Uterus (tissue), 2 donors: ENCODE measurements at regions not wholly inside any gene's neighbourhood (a gene's known extent, or its start where the extent isn't known, plus 50 kb on each side); places are given as distances from the start of the nearest gene placed in this dataset.

Source experiments
- CTCF ChIP-seq, 4 experiments: fragments of 200-600 bp in 2 of 4; fragments of 450-650 bp in 2 of 4; sonication (generic) in 2 of 4; IDR thresholded peaks; one replicate each; pipeline ENCODE4 v1.5.1; 2016 to 2019; ENCODE audit warnings: antibody characterized with exemption in 4 of 4, mild to moderate bottlenecking in 2 of 4, moderate library complexity in 1 of 4
- POLR2A ChIP-seq, 2 donors: fragments of 450-650 bp; IDR thresholded peaks; one replicate each; pipeline ENCODE4 v1.6.1; 2016; ENCODE audit warnings: antibody characterized with exemption in 2 of 2, mild to moderate bottlenecking in 1 of 2, moderate library complexity in 1 of 2

GRCh38 chr13:74305876-74306275, 171.7 kb upstream of the KLF12 start:
- no peak for TF ChIP-seq CTCF (IDR thresholded peaks at IDR 0.05)
- no peak for TF ChIP-seq POLR2A (IDR thresholded peaks at IDR 0.05)
